K562 (cell line): ENCODE measurements at regions not wholly inside any gene's neighbourhood (a gene's known extent, or its start where the extent isn't known, plus 50 kb on each side); places are given as distances from the start of the nearest gene placed in this dataset.
A peak's percentile ranks its signal among the peaks of the same experiment; 100 is the strongest.

Source experiments
- ATAC-seq: fragments of 200-7000 bp; cut with Tn5 transposase; 3 replicates; pipeline ENCODE4 v1.9.1; 2020; ENCODE audit warnings: moderate library complexity
- BruUV-seq: library from RNA; stranded (reverse); fragments of 400-500 nt; replicated peaks from 2 replicates; lab custom pipeline; 2021; lab: Mats Ljungman, UMichigan
- CTCF ChIA-PET: fragments of 300-600 bp; formaldehyde crosslinking; extraction: SDS; loops from one replicate; lab custom pipeline; 2021; ENCODE audit warnings: low intra/inter-chr PET ratio; lab: Yijun Ruan, JAX
- POLR2A ChIA-PET: fragments of 300-600, 350-650 bp; sonication (Branson Sonifier 250); formaldehyde crosslinking; extraction: SDS; loops from one replicate; lab custom pipeline; 2021; ENCODE audit warnings: antibody characterized with exemption, inconsistent platforms; lab: Yijun Ruan, JAX
- DNase-seq, 4 experiments: peaks; one replicate each; pipeline versions ENCODE4 v3.0.0 to v3.0.0-alpha.2; 2011 to 2018; ENCODE audit warnings: low spot score in 3 of 4, mixed read lengths in 3 of 4; ENCODE audit errors: extremely low read depth in 1 of 4
- FAIRE-seq: peaks from 2 replicates; lab custom pipeline; 2011; peaks lifted over from hg19 to GRCh38; lab: Jason Lieb, UNC
- H2AFZ ChIP-seq: 2 replicates; pipeline ENCODE4 v1.6.0; 2011; ENCODE audit warnings: low read depth, low read length, control low read depth, inconsistent platforms
- H3K27ac ChIP-seq: fragments of 200-600 bp; 3 replicates; pipeline ENCODE4 v1.8.0; 2011; ENCODE audit warnings: low read depth, mild to moderate bottlenecking, control low read depth, inconsistent platforms, low read length, moderate library complexity, mixed read lengths; ENCODE audit errors: extremely low read depth
- H3K27me3 ChIP-seq, 2 experiments: fragments of 300-600 bp in 1 of 2; 2 replicates in 1 of 2; 3 replicates in 1 of 2; pipeline versions ENCODE4 v1.6.0 to v1.8.0; 2011; ENCODE audit warnings: inconsistent platforms in 2 of 2, low read length in 2 of 2, mild to moderate bottlenecking in 1 of 2, mixed read lengths in 1 of 2, moderate library complexity in 1 of 2; ENCODE audit not compliant: control insufficient read depth in 2 of 2, insufficient read depth in 2 of 2
- H3K36me3 ChIP-seq: fragments of 300-600 bp; 3 replicates; pipeline ENCODE4 v1.8.0; 2011; ENCODE audit warnings: mild to moderate bottlenecking, low read length, inconsistent platforms; ENCODE audit not compliant: control insufficient read depth, insufficient read depth
- H3K4me1 ChIP-seq, 2 experiments: fragments of 200-600 bp in 1 of 2; replicated peaks in 1 of 2; 2 replicates in 1 of 2; 3 replicates in 1 of 2; pipeline versions ENCODE4 v1.5.1 to v1.8.0; 2011; ENCODE audit warnings: inconsistent platforms in 2 of 2, low read length in 2 of 2, mild to moderate bottlenecking in 1 of 2, mixed read lengths in 1 of 2, moderate library complexity in 1 of 2; ENCODE audit not compliant: control insufficient read depth in 2 of 2, insufficient read depth in 2 of 2
- H3K4me2 ChIP-seq: 2 replicates; pipeline ENCODE4 v1.6.1; 2011; ENCODE audit warnings: low read length, control low read depth, inconsistent platforms, mixed read lengths; ENCODE audit not compliant: insufficient read depth
- H3K4me3 ChIP-seq: fragments of 200-600 bp; sonication (generic), shearing (Covaris generic); 2 replicates; pipeline ENCODE4 v1.5.1; 2016; ENCODE audit warnings: control low read depth, inconsistent platforms
- H3K79me2 ChIP-seq: fragments of 200-600 bp; 3 replicates; pipeline ENCODE4 v1.8.0; 2011; ENCODE audit warnings: low read length, inconsistent platforms; ENCODE audit not compliant: control insufficient read depth, insufficient read depth
- H3K9ac ChIP-seq, 2 experiments: 2 replicates each; pipeline versions ENCODE4 v1.6.0 to v1.6.1; 2011; ENCODE audit warnings: low read depth in 2 of 2, low read length in 2 of 2, control low read depth in 1 of 2, inconsistent platforms in 1 of 2, mild to moderate bottlenecking in 1 of 2, mixed read lengths in 1 of 2; ENCODE audit not compliant: insufficient read depth in 1 of 2
- H3K9me1 ChIP-seq: one replicate; pipeline ENCODE4 v1.6.0; 2011; ENCODE audit warnings: inconsistent platforms, mild to moderate bottlenecking, low read length, moderate library complexity; ENCODE audit not compliant: control insufficient read depth, insufficient read depth
- H3K9me3 ChIP-seq: replicated peaks from 2 replicates; pipeline ENCODE4 v1.5.1; 2011; ENCODE audit warnings: low read depth, low read length, inconsistent platforms; ENCODE audit not compliant: control insufficient read depth, insufficient read depth
- H4K20me1 ChIP-seq: replicated peaks from 2 replicates; pipeline ENCODE4 v1.6.1; 2011; ENCODE audit warnings: low read length, inconsistent platforms, mixed read lengths; ENCODE audit not compliant: control insufficient read depth, insufficient read depth
- ATF3 ChIP-seq, 2 experiments: fragments of 450-650 bp in 1 of 2; sonication (generic) in 1 of 2; formaldehyde crosslinking in 1 of 2; IDR thresholded peaks in 1 of 2; conservative IDR thresholded peaks in 1 of 2; 2 replicates each; pipeline versions ENCODE4 v1.6.1 to v1.8.1; 2016 to 2023; ENCODE audit warnings: mild to moderate bottlenecking in 2 of 2, moderate library complexity in 2 of 2, inconsistent platforms in 1 of 2, missing genetic modification reagents in 1 of 2
- CTCF ChIP-seq, 3 experiments: IDR thresholded peaks in 2 of 3; conservative IDR thresholded peaks in 1 of 3; 2 replicates each; pipeline ENCODE4 v1.5.1; 2011 to 2012; ENCODE audit warnings: low read length in 3 of 3, mild to moderate bottlenecking in 3 of 3, control low read depth in 2 of 3, improper control_type of control experiment in 1 of 3, inconsistent platforms in 1 of 3, low read depth in 1 of 3, mixed read lengths in 1 of 3, moderate library complexity in 1 of 3; ENCODE audit not compliant: insufficient read depth in 2 of 3
- HIVEP1 ChIP-seq: fragments of 250-450 bp; sonication (Bioruptor Pico); IDR thresholded peaks from 2 replicates; pipeline ENCODE4 v1.4.0; 2020; ENCODE audit warnings: mild to moderate bottlenecking
- JUND ChIP-seq, 2 experiments: IDR thresholded peaks; 2 replicates in 1 of 2; 3 replicates in 1 of 2; pipeline ENCODE4 v1.6.1; 2011; ENCODE audit warnings: borderline replicate concordance in 2 of 2, low read depth in 2 of 2, low read length in 2 of 2, improper control_type of control experiment in 1 of 2, missing biosample characterization in 1 of 2, missing genetic modification characterization in 1 of 2, missing genetic modification reagents in 1 of 2
- KHSRP ChIP-seq: fragments of 450-650 bp; IDR thresholded peaks from 2 replicates; pipeline ENCODE4 v1.6.1; 2017
- REST ChIP-seq, 2 experiments: fragments of 450-650 bp; formaldehyde crosslinking in 1 of 2; IDR thresholded peaks; 2 replicates each; pipeline versions ENCODE4 v1.4.0 to v1.6.1; 2014 to 2020; ENCODE audit warnings: mild to moderate bottlenecking in 2 of 2, borderline replicate concordance in 1 of 2, low read depth in 1 of 2
- ZKSCAN3 ChIP-seq: fragments of 250-450 bp; sonication (Bioruptor Pico); IDR thresholded peaks from 2 replicates; pipeline ENCODE4 v1.4.0; 2020
- WGBS: fragments of 100-300 bp; shearing (Covaris generic); methylation state at CpG from one replicate; pipeline ENCODE4 v1.1.6; 2016; ENCODE audit warnings: low coverage, mixed read lengths; ENCODE audit not compliant: insufficient coverage; ENCODE audit errors: missing lambda C conversion rate; 5-methylcytosine and 5-hydroxymethylcytosine counted together
- in situ Hi-C: fragments of 300-500 bp; cut with MboI; formaldehyde crosslinking; loops from 4 replicates; pipeline ENCODE4 v1.15.0; 2018; ENCODE audit warnings: inconsistent platforms, mixed read lengths
- intact Hi-C: fragments of 100-400 bp; cut with micrococcal nuclease; formaldehyde crosslinking; loops from 2 replicates; pipeline ENCODE4 v1.14.2; 2022

- POLR2A ChIA-PET: interaction anchor here (0.6 to 0.8 kb wide), 2 partner anchors 13 to 171 kb away, joined by 3 read pairs; no protein-coding TSS in a partner anchor
- 23% methylated on average over 6 of the region's 7 CpGs for WGBS
- Histone ChIP-seq H3K27ac (no peak overlapping the region), H3K9ac (no peak overlapping the region), H3K9me3 (peaks cover 11% of the 10 kb centered on the region), H2AFZ (no peak overlapping the region), H3K27me3 (no peaks in the 10 kb centered on the region), H3K79me2 (no peaks in the 10 kb centered on the region), H3K4me3 (no peak overlapping the region), H4K20me1 (no peaks in the 10 kb centered on the region), H3K36me3 (no peaks in the 10 kb centered on the region), H3K4me2 (no peak overlapping the region), H3K4me1 (peaks cover 8 to 14% of the 10 kb centered on the region in 2 experiments), H3K9me1 (no peaks in the 10 kb centered on the region)
- ATAC-seq (peak; percentile 71), FAIRE-seq (no peak), DNase-seq (no peak)
- CTCF ChIA-PET: no interaction called here
- in situ Hi-C loops (no loop called here), intact Hi-C loops (no loop called here)
- BruUV-seq: no TSS peak
- TF ChIP-seq ZKSCAN3 (no peak), KHSRP (no peak), REST (IDR thresholded peaks at IDR 0.05; ENCODE audit: borderline replicate concordance) (peak; percentile 73), REST (CRISPR knock-in tag; IDR thresholded peaks at IDR 0.05; ENCODE audit: low read depth) (no peak), ATF3 (IDR thresholded peaks at IDR 0.05) (0 out of 2 replicates have a peak, but pooled peaks have one; percentile 16), ATF3 (CRISPR knock-in tag; conservative IDR thresholded peaks at IDR 0.05) (no peak), CTCF (IDR thresholded peaks at IDR 0.05 in 2 of 3, conservative IDR thresholded peaks at IDR 0.05 in 1 of 3; ENCODE audit: insufficient read depth in 2 of 3, low read depth in 1 of 3, low read length in 3 of 3) (peak; percentile 10 to 48 (median 42); a peak in 3 of 6 replicates), HIVEP1 (no peak), JUND (IDR thresholded peaks at IDR 0.05; ENCODE audit: borderline replicate concordance, low read depth, low read length) (peak; percentile 54; the same call in 1 of the 2 replicates), JUND (tag; IDR thresholded peaks at IDR 0.05; ENCODE audit: borderline replicate concordance, low read depth, low read length) (no peak)
Observed at GRCh38 chr15:75145027-75145841, 56.4 kb upstream of the C15orf39 start.
